Caki2 (cell line): ENCODE measurements at regions not wholly inside any gene's neighbourhood (a gene's known extent, or its start where the extent isn't known, plus 50 kb on each side); places are given as distances from the start of the nearest gene placed in this dataset.

Experiments used
- DNase-seq: peaks from one replicate; pipeline ENCODE4 v3.0.0-alpha.2; 2015; ENCODE audit warnings: low read depth
- in situ Hi-C: cut with HindIII; loops from 2 replicates; pipeline ENCODE4 v1.10.0; 2016; ENCODE audit warnings: low sequenced_read_pairs, low pct_unique_long_range_greater_than_20kb, mixed read lengths

- in situ Hi-C loops, result no loop called here
- no peak for DNase-seq
These were observed 86.2 kb upstream of the HTR2A start for GRCh38 chr13:46982856-46983582.

GRCh38 chr13:46975173-46975572 lies 78.3 kb upstream of the HTR2A start:
- in situ Hi-C loops, result no loop called here
- peak; percentile 2 for DNase-seq

GRCh38 chr13:46968450-46968849 lies 71.6 kb upstream of the HTR2A start:
- no peak for DNase-seq
- in situ Hi-C loops, result no loop called here

GRCh38 chr13:46964789-46965527 lies 68.1 kb upstream of the HTR2A start:
- DNase-seq, result no peak
- in situ Hi-C loops, result no loop called here

GRCh38 chr13:46963904-46964303 lies 67.1 kb upstream of the HTR2A start:
- in situ Hi-C loops, result no loop called here
- no peak for DNase-seq

- peak; percentile 5 for DNase-seq
- in situ Hi-C loops, result no loop called here
These were observed 65.6 kb upstream of the HTR2A start for GRCh38 chr13:46962281-46962941.

GRCh38 chr13:46961719-46962118 lies 64.9 kb upstream of the HTR2A start:
- DNase-seq, result peak; percentile 24
- in situ Hi-C loops, result no loop called here

GRCh38 chr13:46953941-46954340 lies 57.1 kb upstream of the HTR2A start:
- DNase-seq, result no peak
- in situ Hi-C loops, result no loop called here

- in situ Hi-C loops, result no loop called here
- DNase-seq, result no peak
These were observed 56.5 kb upstream of the HTR2A start for GRCh38 chr13:46953331-46953730.

- DNase-seq, result no peak
- in situ Hi-C loops, result no loop called here
These were observed 54.7 kb upstream of the HTR2A start for GRCh38 chr13:46951516-46951915.

GRCh38 chr13:46949211-46949610 lies 52.4 kb upstream of the HTR2A start:
- in situ Hi-C loops, result no loop called here
- no peak for DNase-seq

- no peak for DNase-seq
- in situ Hi-C loops, result no loop called here
These were observed 51.5 kb upstream of the HTR2A start for GRCh38 chr13:46948338-46948737.

- no peak for DNase-seq
- in situ Hi-C loops, result no loop called here
These were observed 50.8 kb upstream of the HTR2A start for GRCh38 chr13:46947425-46948191.
